ENCODE measurements at regions not wholly inside any gene's neighbourhood (a gene's known extent, or its start where the extent isn't known, plus 50 kb on each side); places are given as distances from the start of the nearest gene placed in this dataset.

GRCh38 chr16:59909262-59909661 is 1175.1 kb upstream of the GOT2 start:
- DNase-seq: no peak
- Histone ChIP-seq H3K4me1 (ENCODE audit: insufficient read depth) (no peaks in the 10 kb centered on the region), H3K4me3 (no peak overlapping the region), H3K36me3 (no peaks in the 10 kb centered on the region), H3K9me3 (no peaks in the 10 kb centered on the region), H3K27ac (no peak overlapping the region), H3K27me3 (no peaks in the 10 kb centered on the region)
- 12 to 29% (median 15%) methylated on average over 5 of the region's 5 CpGs for WGBS, 3 donors
- intact Hi-C loops (cut with DNase I): no loop called here
- no peak for TF ChIP-seq CTCF (IDR thresholded peaks at IDR 0.05)
- no peak for TF ChIP-seq POLR2A (IDR thresholded peaks at IDR 0.05)
- TF ChIP-seq EP300 (IDR thresholded peaks at IDR 0.05): no peak

GRCh38 chr16:59907611-59908010 is 1173.5 kb upstream of the GOT2 start:
- Histone ChIP-seq H3K4me1 (ENCODE audit: insufficient read depth) (no peaks in the 10 kb centered on the region), H3K9me3 (no peaks in the 10 kb centered on the region), H3K27me3 (no peaks in the 10 kb centered on the region), H3K4me3 (no peak overlapping the region), H3K27ac (no peak overlapping the region), H3K36me3 (no peaks in the 10 kb centered on the region)
- DNase-seq: no peak
- intact Hi-C loops (cut with DNase I): no loop called here
- WGBS, 3 donors: 61 to 72% (median 70%) methylated on average over 4 of the region's 4 CpGs
- no peak for TF ChIP-seq EP300 (IDR thresholded peaks at IDR 0.05)

- Histone ChIP-seq H3K27ac (no peak overlapping the region), H3K4me3 (no peak overlapping the region), H3K36me3 (no peaks in the 10 kb centered on the region), H3K4me1 (ENCODE audit: insufficient read depth) (no peaks in the 10 kb centered on the region), H3K27me3 (no peaks in the 10 kb centered on the region), H3K9me3 (no peaks in the 10 kb centered on the region)
- TF ChIP-seq EP300 (IDR thresholded peaks at IDR 0.05): no peak
- no peak for TF ChIP-seq CTCF (IDR thresholded peaks at IDR 0.05)
- no peak for TF ChIP-seq POLR2A (IDR thresholded peaks at IDR 0.05)
- intact Hi-C loops (cut with DNase I): no loop called here
- 25 to 47% (median 41%) methylated on average over 6 of the region's 6 CpGs for WGBS, 3 donors
- DNase-seq: no peak
Measured at GRCh38 chr16:59905606-59906005, 1171.5 kb upstream of the GOT2 start.

DNA sequence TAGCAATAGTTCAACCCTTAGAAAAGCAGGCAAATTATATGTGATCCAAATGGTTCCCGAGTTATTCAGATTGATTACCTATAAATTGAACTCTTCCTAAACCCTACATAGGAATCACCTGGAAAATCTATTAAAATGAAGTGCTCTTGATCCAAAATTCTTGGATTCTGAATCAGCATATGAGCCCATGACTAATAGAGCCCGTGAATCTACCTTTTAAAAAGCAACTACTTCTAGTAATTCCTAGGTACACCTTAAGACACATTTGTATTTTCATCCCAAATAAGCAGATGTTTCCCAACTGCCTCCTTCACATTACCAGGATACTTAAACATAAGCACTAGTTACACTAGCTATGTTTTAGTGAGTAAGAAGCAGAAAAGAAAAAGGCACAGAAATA is 1171.0 kb upstream of the GOT2 start:
- no peak for DNase-seq
- no peaks in the 10 kb centered on the region for H3K4me1 ChIP-seq (ENCODE audit: insufficient read depth)
- TF ChIP-seq CTCF (IDR thresholded peaks at IDR 0.05): no peak
- intact Hi-C loops (cut with DNase I): no loop called here
- H3K36me3 ChIP-seq: no peaks in the 10 kb centered on the region
- no peaks in the 10 kb centered on the region for H3K27me3 ChIP-seq
- H3K9me3 ChIP-seq: no peaks in the 10 kb centered on the region
- no peak overlapping the region for H3K27ac ChIP-seq
- H3K4me3 ChIP-seq: no peak overlapping the region
- WGBS, 3 donors: 68 to 83% (median 74%) methylated on average over 2 of the region's 2 CpGs

- Histone ChIP-seq H3K27me3 (no peaks in the 10 kb centered on the region), H3K9me3 (no peaks in the 10 kb centered on the region), H3K4me3 (no peak overlapping the region), H3K4me1 (ENCODE audit: insufficient read depth) (no peaks in the 10 kb centered on the region), H3K27ac (no peak overlapping the region), H3K36me3 (no peaks in the 10 kb centered on the region)
- intact Hi-C loops (cut with DNase I): no loop called here
- WGBS, 3 donors: 91 to 94% (median 92%) methylated on average over 2 of the region's 2 CpGs
- no peak for DNase-seq
- TF ChIP-seq CTCF (IDR thresholded peaks at IDR 0.05) (no peak), EP300 (IDR thresholded peaks at IDR 0.05) (no peak), POLR2A (IDR thresholded peaks at IDR 0.05) (no peak)
Measured at GRCh38 chr16:59899940-59900339, 1165.8 kb upstream of the GOT2 start.

Measured in ovary (tissue), 7 donors.